LNCaP clone FGC (cell line): ENCODE measurements at regions not wholly inside any gene's neighbourhood (a gene's known extent, or its start where the extent isn't known, plus 50 kb on each side); places are given as distances from the start of the nearest gene placed in this dataset.

Source experiments
- DNase-seq: peaks from one replicate; pipeline ENCODE4 v3.0.0-alpha.2; 2011; ENCODE audit warnings: low read depth
- H3K4me3 ChIP-seq: 2 replicates; pipeline ENCODE4 v1.5.1; 2011; ENCODE audit warnings: mild to moderate bottlenecking, low read depth, low read length, control low read depth
- CTCF ChIP-seq: IDR thresholded peaks from 2 replicates; pipeline ENCODE4 v1.5.1; 2012; ENCODE audit warnings: mild to moderate bottlenecking; ENCODE audit not compliant: control insufficient read depth, insufficient read depth; ENCODE audit errors: extremely low read depth

DNA sequence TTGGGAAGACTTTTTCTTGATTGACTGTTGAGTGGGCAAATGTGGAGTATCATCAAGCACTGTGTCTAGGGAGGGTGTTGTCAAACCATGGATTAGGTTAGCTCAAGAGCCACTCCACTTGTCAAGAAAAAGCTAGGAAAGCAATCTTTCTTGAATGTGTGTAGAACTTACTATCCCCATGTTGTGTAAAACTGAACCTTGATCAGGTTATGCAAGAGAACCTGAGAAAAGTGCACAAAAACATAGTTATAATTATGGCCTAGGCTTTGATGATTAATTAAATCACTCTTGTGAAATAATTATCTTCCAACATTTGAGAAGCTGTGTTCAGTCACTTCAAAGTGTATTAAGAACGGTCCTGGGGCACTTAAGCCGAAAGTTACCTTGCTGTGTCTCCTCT, 238.2 kb upstream of the OBI1 start:
- no peak overlapping the region for H3K4me3 ChIP-seq
- no peak for TF ChIP-seq CTCF
- DNase-seq, result no peak

GRCh38 chr13:78884571-78884970, 225.6 kb upstream of the OBI1 start:
- no peak for DNase-seq
- TF ChIP-seq CTCF, result no peak

DNA sequence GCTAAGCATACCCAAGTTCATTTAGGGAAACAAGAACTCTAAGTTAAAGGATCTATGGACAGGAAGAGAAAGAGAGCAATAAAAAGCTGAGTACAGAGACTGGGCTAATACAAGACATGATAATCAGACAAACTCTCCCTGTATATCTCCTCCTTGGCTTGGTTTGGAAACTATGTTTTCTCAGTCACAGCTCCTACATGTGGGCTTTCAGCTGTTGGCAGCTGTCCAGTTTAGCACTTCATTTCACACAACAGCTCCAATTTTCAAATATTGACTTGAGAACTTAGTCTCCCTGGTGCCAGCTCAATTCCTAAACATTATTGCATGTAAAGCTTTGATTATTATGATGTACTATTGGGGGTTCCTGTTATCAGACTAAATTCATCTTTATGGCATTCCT, 222.8 kb upstream of the OBI1 start:
- DNase-seq, result no peak
- TF ChIP-seq CTCF, result no peak
- no peak overlapping the region for H3K4me3 ChIP-seq

More at GRCh38 chr13:78884571-78884970, 225.6 kb upstream of the OBI1 start:
- no peak overlapping the region for H3K4me3 ChIP-seq

DNA sequence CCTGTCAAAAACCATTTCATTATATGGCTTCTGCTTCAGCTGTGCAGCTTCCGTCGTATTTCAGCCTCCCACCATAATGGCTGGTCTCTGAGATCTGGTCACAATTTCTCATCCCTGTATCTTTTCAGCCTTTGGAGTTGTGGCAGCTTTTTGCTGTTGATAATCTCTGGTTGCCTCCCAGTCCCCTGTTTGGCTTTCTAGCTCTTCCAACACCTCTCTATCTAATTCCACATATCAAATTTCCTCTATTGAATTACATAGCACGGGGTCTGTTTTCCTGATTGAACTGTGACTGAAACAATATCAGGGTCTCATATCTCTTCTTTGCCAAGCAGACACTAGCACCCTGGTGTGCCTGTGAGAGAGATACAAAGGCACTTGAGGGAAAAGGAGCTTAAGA, 222.1 kb upstream of the OBI1 start:
- TF ChIP-seq CTCF, result no peak
- no peak overlapping the region for H3K4me3 ChIP-seq
- DNase-seq, result no peak

- no peak overlapping the region for H3K4me3 ChIP-seq
- no peak for TF ChIP-seq CTCF
- DNase-seq, result no peak
Observed at GRCh38 chr13:78876915-78877549, 218.1 kb upstream of the OBI1 start.

DNA sequence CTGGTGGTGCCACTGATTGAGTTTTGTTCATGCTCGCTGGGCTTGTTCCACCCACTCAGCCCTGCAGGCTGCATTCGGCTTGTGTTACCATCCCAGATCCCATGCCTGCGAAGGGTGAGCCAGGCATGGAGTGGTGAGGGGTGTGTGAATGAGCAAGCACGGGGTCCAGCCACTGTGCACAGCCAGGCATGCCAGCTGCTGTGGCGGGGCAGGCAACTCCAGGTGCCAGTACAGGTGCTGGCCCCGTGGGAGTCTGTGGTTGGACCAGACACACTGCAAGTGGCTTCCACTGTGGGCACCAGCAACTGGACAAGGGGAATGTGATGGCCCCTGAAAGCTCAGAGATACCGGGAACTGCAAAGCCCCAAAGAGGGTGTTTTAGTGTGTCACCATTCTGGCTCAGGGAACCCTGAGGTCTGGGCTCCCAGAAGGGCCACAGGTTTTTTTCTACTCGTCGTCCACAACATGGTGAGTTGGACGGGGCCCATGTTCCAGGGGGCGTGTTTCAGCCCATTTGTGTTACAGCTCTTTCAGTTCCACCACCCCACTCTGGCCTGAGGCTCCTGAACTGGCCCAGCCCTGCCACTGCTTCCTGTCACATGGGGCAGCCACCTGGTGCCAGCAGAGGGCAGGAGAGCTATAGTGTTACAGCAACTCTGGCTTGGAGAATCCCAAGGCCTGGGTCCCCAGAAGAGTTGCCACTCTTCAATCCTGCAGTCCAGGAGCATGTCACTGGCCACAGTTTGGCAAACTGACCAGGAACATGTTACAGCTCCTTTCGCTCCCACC, 217.0 kb upstream of the OBI1 start:
- DNase-seq, result no peak
- peak; percentile 11; the same call in 1 of the 2 replicates for TF ChIP-seq CTCF
- no peak overlapping the region for H3K4me3 ChIP-seq

DNA sequence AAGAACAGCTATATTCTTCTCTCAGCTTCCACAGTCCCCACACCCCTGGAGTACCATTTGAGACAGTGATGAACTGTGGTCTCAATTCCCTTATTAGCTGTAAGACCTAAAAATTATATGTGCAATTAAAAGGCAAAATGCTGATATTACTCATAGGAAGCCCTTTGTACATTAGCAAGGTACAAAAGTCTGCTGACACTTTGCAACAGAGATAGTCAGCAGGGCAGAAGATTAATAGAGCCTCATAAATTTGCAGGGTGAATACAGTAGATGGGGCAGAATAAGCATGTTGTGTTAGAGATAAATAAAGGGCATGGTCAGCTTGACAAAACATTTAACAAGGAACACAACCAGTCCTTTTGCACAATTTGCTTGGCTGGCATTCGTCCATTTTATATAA, 210.0 kb upstream of the OBI1 start:
- no peak for TF ChIP-seq CTCF
- no peak for DNase-seq
- no peak overlapping the region for H3K4me3 ChIP-seq
